ENCODE measurements at regions not wholly inside any gene's neighbourhood (a gene's known extent, or its start where the extent isn't known, plus 50 kb on each side); places are given as distances from the start of the nearest gene placed in this dataset.

- Mint-ChIP-seq H3K4me1 (peaks cover 0 to 5% (median 0%) of the 10 kb centered on the region in 7 donors), H3K27ac (peak overlapping the region in 2 of 9 donors; percentile 36 to 48), H3K9me3 (peaks cover 0 to 6% (median 0%) of the 10 kb centered on the region in 11 donors), H3K27me3 (peaks cover 0 to 6% (median 0%) of the 10 kb centered on the region in 5 donors), H3K4me3 (no peak overlapping the region), H3K36me3 (peaks cover 0 to 1% (median 0%) of the 10 kb centered on the region in 5 donors)
- Histone ChIP-seq H3K27me3 (ENCODE audit: control insufficient read depth in 2 of 2, insufficient read depth in 2 of 2, low read length in 2 of 2) (no peaks in the 10 kb centered on the region), H3K4me3 (ENCODE audit: low read length) (no peak overlapping the region), H3K4me1 (ENCODE audit: control insufficient read depth in 2 of 2, insufficient read depth in 2 of 2, low read length in 2 of 2) (no peaks in the 10 kb centered on the region), H3K36me3 (ENCODE audit: control insufficient read depth in 2 of 3, insufficient read depth in 3 of 3, low read length in 3 of 3) (no peaks in the 10 kb centered on the region), H3K27ac (ENCODE audit: low read depth, low read length) (no peak overlapping the region), H3K9me3 (ENCODE audit: control insufficient read depth in 2 of 3, low read length in 3 of 3) (no peaks in the 10 kb centered on the region)
- ChIA-PET POLR2A (no interaction called here), CTCF (no interaction called here)
- DNase-seq (no peak), ATAC-seq (no peak)
- intact Hi-C loops (cut with micrococcal nuclease), result no loop called here
Observed at GRCh38 chr14:104302794-104303405, 164.5 kb downstream of the KIF26A start.

GRCh38 chr14:104303705-104304425 is 165.5 kb downstream of the KIF26A start:
- H3K27me3 ChIP-seq (ENCODE audit: control insufficient read depth in 2 of 2, insufficient read depth in 2 of 2, low read length in 2 of 2), result no peaks in the 10 kb centered on the region
- ATAC-seq (no peak), DNase-seq (no peak)
- ChIA-PET POLR2A (no interaction called here), CTCF (interaction anchor here (0.6 kb wide), 1 partner anchor 80 kb away, joined by 3 read pairs; no protein-coding TSS in a partner anchor)
- H3K36me3 Mint-ChIP-seq, result peaks cover 0 to 1% (median 0%) of the 10 kb centered on the region in 5 donors
- peaks cover 0 to 6% (median 0%) of the 10 kb centered on the region in 5 donors for H3K27me3 Mint-ChIP-seq
- no peak overlapping the region for H3K4me3 ChIP-seq (ENCODE audit: low read length)
- H3K36me3 ChIP-seq (ENCODE audit: control insufficient read depth in 2 of 3, insufficient read depth in 3 of 3, low read length in 3 of 3), result no peaks in the 10 kb centered on the region
- H3K4me1 ChIP-seq (ENCODE audit: control insufficient read depth in 2 of 2, insufficient read depth in 2 of 2, low read length in 2 of 2), result no peaks in the 10 kb centered on the region
- H3K27ac Mint-ChIP-seq, result no peak overlapping the region
- no peak overlapping the region for H3K27ac ChIP-seq (ENCODE audit: low read depth, low read length)
- H3K9me3 ChIP-seq (ENCODE audit: control insufficient read depth in 2 of 3, low read length in 3 of 3), result no peaks in the 10 kb centered on the region
- no peak overlapping the region for H3K4me3 Mint-ChIP-seq
- H3K9me3 Mint-ChIP-seq, result peaks cover 0 to 6% (median 0%) of the 10 kb centered on the region in 11 donors
- H3K4me1 Mint-ChIP-seq, result peaks cover 0 to 5% (median 0%) of the 10 kb centered on the region in 7 donors
- intact Hi-C loops (cut with micrococcal nuclease), result no loop called here

GRCh38 chr14:104304451-104305351 is 166.3 kb downstream of the KIF26A start:
- POLR2A ChIA-PET, result no interaction called here
- Mint-ChIP-seq H3K9me3 (peaks cover 0 to 6% (median 0%) of the 10 kb centered on the region in 11 donors), H3K27ac (no peak overlapping the region), H3K36me3 (peaks cover 0 to 1% (median 0%) of the 10 kb centered on the region in 5 donors), H3K4me3 (no peak overlapping the region), H3K27me3 (peaks cover 0 to 6% (median 0%) of the 10 kb centered on the region in 5 donors), H3K4me1 (peaks cover 0 to 5% (median 0%) of the 10 kb centered on the region in 7 donors)
- H3K4me1 ChIP-seq (ENCODE audit: control insufficient read depth in 2 of 2, insufficient read depth in 2 of 2, low read length in 2 of 2), result no peaks in the 10 kb centered on the region
- no peaks in the 10 kb centered on the region for H3K36me3 ChIP-seq (ENCODE audit: control insufficient read depth in 2 of 3, insufficient read depth in 3 of 3, low read length in 3 of 3)
- H3K27me3 ChIP-seq (ENCODE audit: control insufficient read depth in 2 of 2, insufficient read depth in 2 of 2, low read length in 2 of 2), result no peaks in the 10 kb centered on the region
- no peak overlapping the region for H3K27ac ChIP-seq (ENCODE audit: low read depth, low read length)
- no peaks in the 10 kb centered on the region for H3K9me3 ChIP-seq (ENCODE audit: control insufficient read depth in 2 of 3, low read length in 3 of 3)
- H3K4me3 ChIP-seq (ENCODE audit: low read length), result no peak overlapping the region
- CTCF ChIA-PET, result interaction anchor here (0.6 kb wide), 1 partner anchor 81 kb away, joined by 3 read pairs; no protein-coding TSS in a partner anchor
- DNase-seq, result no peak
- intact Hi-C loops (cut with micrococcal nuclease), result no loop called here
- no peak for ATAC-seq

- H3K4me3 Mint-ChIP-seq, result no peak overlapping the region
- ChIA-PET POLR2A (no interaction called here), CTCF (no interaction called here)
- Histone ChIP-seq H3K9me3 (ENCODE audit: control insufficient read depth in 2 of 3, low read length in 3 of 3) (no peaks in the 10 kb centered on the region), H3K4me3 (ENCODE audit: low read length) (no peak overlapping the region), H3K27ac (ENCODE audit: low read depth, low read length) (no peak overlapping the region), H3K4me1 (ENCODE audit: control insufficient read depth in 2 of 2, insufficient read depth in 2 of 2, low read length in 2 of 2) (no peaks in the 10 kb centered on the region), H3K27me3 (ENCODE audit: control insufficient read depth in 2 of 2, insufficient read depth in 2 of 2, low read length in 2 of 2) (no peaks in the 10 kb centered on the region), H3K36me3 (ENCODE audit: control insufficient read depth in 2 of 3, insufficient read depth in 3 of 3, low read length in 3 of 3) (no peaks in the 10 kb centered on the region)
- DNase-seq, result no peak
- H3K27me3 Mint-ChIP-seq, result peaks cover 0 to 6% (median 0%) of the 10 kb centered on the region in 5 donors
- peaks cover 0 to 1% (median 0%) of the 10 kb centered on the region in 5 donors for H3K36me3 Mint-ChIP-seq
- no peak overlapping the region for H3K27ac Mint-ChIP-seq
- ATAC-seq, result no peak
- peaks cover 0 to 6% (median 3%) of the 10 kb centered on the region in 11 donors for H3K9me3 Mint-ChIP-seq
- H3K4me1 Mint-ChIP-seq, result peaks cover 0 to 5% (median 0%) of the 10 kb centered on the region in 7 donors
- intact Hi-C loops (cut with micrococcal nuclease), result no loop called here
Observed at GRCh38 chr14:104305511-104306449, 167.4 kb downstream of the KIF26A start.

GRCh38 chr14:104306450-104307040 is 168.2 kb downstream of the KIF26A start:
- no peak overlapping the region for H3K27ac ChIP-seq (ENCODE audit: low read depth, low read length)
- no peak overlapping the region for H3K4me3 ChIP-seq (ENCODE audit: low read length)
- Mint-ChIP-seq H3K4me3 (no peak overlapping the region), H3K36me3 (no peaks in the 10 kb centered on the region), H3K27me3 (peaks cover 0 to 6% (median 0%) of the 10 kb centered on the region in 5 donors), H3K9me3 (peaks cover 0 to 11% (median 6%) of the 10 kb centered on the region in 11 donors), H3K4me1 (no peaks in the 10 kb centered on the region), H3K27ac (peak overlapping the region in 1 of 9 donors; percentile 41)
- ChIA-PET CTCF (no interaction called here), POLR2A (no interaction called here)
- DNase-seq (no peak), ATAC-seq (no peak)
- no peaks in the 10 kb centered on the region for H3K9me3 ChIP-seq (ENCODE audit: control insufficient read depth in 2 of 3, low read length in 3 of 3)
- H3K4me1 ChIP-seq (ENCODE audit: control insufficient read depth in 2 of 2, insufficient read depth in 2 of 2, low read length in 2 of 2), result no peaks in the 10 kb centered on the region
- intact Hi-C loops (cut with micrococcal nuclease), result no loop called here
- H3K36me3 ChIP-seq (ENCODE audit: control insufficient read depth in 2 of 3, insufficient read depth in 3 of 3, low read length in 3 of 3), result no peaks in the 10 kb centered on the region
- no peaks in the 10 kb centered on the region for H3K27me3 ChIP-seq (ENCODE audit: control insufficient read depth in 2 of 2, insufficient read depth in 2 of 2, low read length in 2 of 2)

Data from naive thymus-derived CD4-positive, alpha-beta T cell (primary cell).